Osteocyte (in vitro differentiated cells): ENCODE measurements at regions not wholly inside any gene's neighbourhood (a gene's known extent, or its start where the extent isn't known, plus 50 kb on each side); places are given as distances from the start of the nearest gene placed in this dataset.

Experiments used
- DNase-seq: peaks from one replicate; pipeline ENCODE4 v3.0.0; 2021; ENCODE audit warnings: mixed read lengths; ENCODE audit not compliant: unreplicated experiment; ENCODE audit errors: extremely low spot score
- H3K27ac Mint-ChIP-seq: one replicate; pipeline ENCODE4 v1.8.0; 2021; ENCODE audit warnings: mild to moderate bottlenecking, mixed read lengths; ENCODE audit not compliant: unreplicated experiment
- H3K27me3 Mint-ChIP-seq: one replicate; pipeline ENCODE4 v1.8.0; 2021; ENCODE audit warnings: mixed read lengths; ENCODE audit not compliant: unreplicated experiment
- H3K36me3 Mint-ChIP-seq: one replicate; pipeline ENCODE4 v1.8.0; 2021; ENCODE audit warnings: mixed read lengths; ENCODE audit not compliant: unreplicated experiment
- H3K4me1 Mint-ChIP-seq: one replicate; pipeline ENCODE4 v1.8.0; 2021; ENCODE audit warnings: mixed read lengths; ENCODE audit not compliant: unreplicated experiment
- H3K4me3 Mint-ChIP-seq: one replicate; pipeline ENCODE4 v1.8.0; 2021; ENCODE audit warnings: mild to moderate bottlenecking, moderate library complexity, mixed read lengths; ENCODE audit not compliant: unreplicated experiment
- H3K9me3 Mint-ChIP-seq: one replicate; pipeline ENCODE4 v1.8.0; 2021; ENCODE audit warnings: mixed read lengths; ENCODE audit not compliant: unreplicated experiment
- TF ChIP-seq, protein P1 (sequence below): fragments of 200-600 bp; sonication (generic); IDR thresholded peaks from 2 replicates; pipeline ENCODE4 v1.5.0; 2021; ENCODE audit warnings: antibody characterized with exemption, mild to moderate bottlenecking, moderate library complexity

DNA sequence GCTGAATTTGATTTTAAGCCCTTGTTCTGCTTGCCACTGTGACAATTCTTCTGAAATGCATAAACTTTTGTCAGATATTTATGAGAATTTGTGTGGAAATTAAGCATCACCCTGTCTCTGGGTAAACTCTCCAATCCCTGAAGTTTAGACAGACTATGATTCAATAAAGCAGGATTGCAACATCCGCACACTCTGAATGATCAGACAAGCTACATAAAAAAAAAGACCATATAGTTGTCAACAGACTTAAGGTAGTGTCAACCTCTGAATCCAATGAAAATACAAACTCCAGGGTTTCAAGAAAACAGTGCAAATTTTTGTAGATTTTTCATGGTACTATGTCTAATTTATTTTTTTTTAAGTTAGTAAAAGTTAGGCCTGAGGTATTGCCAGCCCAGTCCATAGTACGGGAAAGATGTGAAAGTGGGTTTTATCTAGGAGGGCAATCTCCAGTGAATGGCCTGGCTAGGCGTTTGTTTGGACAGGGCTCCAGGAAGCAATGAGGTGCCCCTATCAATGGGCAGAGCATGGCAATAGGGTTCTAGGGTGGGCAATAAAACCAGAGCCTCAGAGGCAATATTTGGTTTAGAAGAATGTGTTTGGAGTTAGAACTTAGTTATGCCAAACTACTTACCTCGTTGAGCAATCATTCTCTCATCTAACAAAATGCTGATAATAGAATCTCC is 762.6 kb upstream of the SEMA6A start:
- H3K27ac Mint-ChIP-seq: no peak overlapping the region
- DNase-seq: no peak
- H3K27me3 Mint-ChIP-seq: no peaks in the 10 kb centered on the region
- no peaks in the 10 kb centered on the region for H3K9me3 Mint-ChIP-seq
- TF ChIP-seq, protein P1, sequence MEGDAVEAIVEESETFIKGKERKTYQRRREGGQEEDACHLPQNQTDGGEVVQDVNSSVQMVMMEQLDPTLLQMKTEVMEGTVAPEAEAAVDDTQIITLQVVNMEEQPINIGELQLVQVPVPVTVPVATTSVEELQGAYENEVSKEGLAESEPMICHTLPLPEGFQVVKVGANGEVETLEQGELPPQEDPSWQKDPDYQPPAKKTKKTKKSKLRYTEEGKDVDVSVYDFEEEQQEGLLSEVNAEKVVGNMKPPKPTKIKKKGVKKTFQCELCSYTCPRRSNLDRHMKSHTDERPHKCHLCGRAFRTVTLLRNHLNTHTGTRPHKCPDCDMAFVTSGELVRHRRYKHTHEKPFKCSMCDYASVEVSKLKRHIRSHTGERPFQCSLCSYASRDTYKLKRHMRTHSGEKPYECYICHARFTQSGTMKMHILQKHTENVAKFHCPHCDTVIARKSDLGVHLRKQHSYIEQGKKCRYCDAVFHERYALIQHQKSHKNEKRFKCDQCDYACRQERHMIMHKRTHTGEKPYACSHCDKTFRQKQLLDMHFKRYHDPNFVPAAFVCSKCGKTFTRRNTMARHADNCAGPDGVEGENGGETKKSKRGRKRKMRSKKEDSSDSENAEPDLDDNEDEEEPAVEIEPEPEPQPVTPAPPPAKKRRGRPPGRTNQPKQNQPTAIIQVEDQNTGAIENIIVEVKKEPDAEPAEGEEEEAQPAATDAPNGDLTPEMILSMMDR: no peak
- no peaks in the 10 kb centered on the region for H3K36me3 Mint-ChIP-seq
- H3K4me3 Mint-ChIP-seq: no peak overlapping the region
- H3K4me1 Mint-ChIP-seq: no peaks in the 10 kb centered on the region

DNA sequence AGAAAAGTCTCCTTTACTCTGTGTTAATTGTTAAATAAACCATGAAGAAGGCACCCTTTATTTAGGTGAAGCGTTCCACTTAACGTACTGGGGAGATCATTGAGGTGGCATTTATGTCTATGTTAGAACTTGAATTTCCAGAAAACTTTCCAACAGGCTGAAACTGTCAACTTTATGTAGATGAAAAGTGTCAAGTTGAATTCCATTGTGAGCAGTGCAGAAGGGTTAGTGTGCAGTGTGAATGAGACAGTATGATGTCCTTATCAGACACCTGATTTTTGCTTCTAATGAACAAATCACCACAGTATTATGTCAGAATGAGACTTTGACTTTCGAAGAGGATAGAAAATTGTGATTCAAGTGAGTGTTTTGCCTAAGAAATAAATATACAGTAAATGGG is 761.6 kb upstream of the SEMA6A start:
- TF ChIP-seq, protein P1: no peak
- Mint-ChIP-seq H3K4me3 (no peak overlapping the region), H3K27ac (no peak overlapping the region), H3K4me1 (no peaks in the 10 kb centered on the region), H3K36me3 (no peaks in the 10 kb centered on the region), H3K27me3 (no peaks in the 10 kb centered on the region), H3K9me3 (no peaks in the 10 kb centered on the region)
- DNase-seq: no peak

DNA sequence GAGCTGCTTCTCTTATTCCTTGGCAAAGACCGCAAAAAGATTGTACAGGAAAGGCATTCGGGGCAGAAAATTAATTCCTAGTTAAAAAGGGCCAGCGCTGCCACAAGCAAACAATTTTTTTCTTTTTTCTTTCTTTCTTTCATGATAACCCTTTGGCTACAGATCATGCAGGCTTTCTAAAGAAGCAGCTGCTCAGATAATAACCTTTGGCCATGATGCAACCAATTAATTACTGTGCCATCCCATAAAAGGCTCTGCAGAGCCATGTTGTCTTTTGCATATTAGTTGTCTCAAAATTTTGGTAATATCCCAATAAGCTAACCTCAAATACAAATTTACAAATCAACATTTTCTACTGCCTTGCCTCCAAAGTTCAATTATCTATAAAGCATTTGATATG is 758.4 kb upstream of the SEMA6A start:
- DNase-seq: no peak
- TF ChIP-seq, protein P1: no peak
- H3K4me1 Mint-ChIP-seq: no peaks in the 10 kb centered on the region
- H3K36me3 Mint-ChIP-seq: no peaks in the 10 kb centered on the region
- no peaks in the 10 kb centered on the region for H3K27me3 Mint-ChIP-seq
- H3K9me3 Mint-ChIP-seq: no peaks in the 10 kb centered on the region
- no peak overlapping the region for H3K27ac Mint-ChIP-seq
- no peak overlapping the region for H3K4me3 Mint-ChIP-seq

DNA sequence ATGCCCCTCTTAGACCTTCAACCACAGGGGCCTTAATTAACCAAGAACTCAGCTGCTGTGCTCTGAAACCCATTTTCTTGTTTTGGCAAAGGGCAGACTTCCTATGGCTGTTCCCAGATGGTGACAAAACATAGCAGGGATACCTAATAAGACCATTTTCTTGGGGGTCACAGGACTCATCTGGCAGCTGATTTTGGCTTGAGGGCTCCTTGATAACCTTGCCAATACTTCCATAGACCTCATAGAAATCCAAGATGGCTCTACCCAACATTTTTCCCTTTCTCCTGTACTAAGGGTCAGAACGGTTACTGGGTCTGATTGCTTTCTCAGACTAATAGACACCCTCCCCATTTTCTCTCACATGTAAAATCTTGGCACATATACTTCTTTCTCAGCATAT is 757.7 kb upstream of the SEMA6A start:
- Mint-ChIP-seq H3K36me3 (no peaks in the 10 kb centered on the region), H3K4me1 (no peaks in the 10 kb centered on the region), H3K27me3 (no peaks in the 10 kb centered on the region), H3K27ac (no peak overlapping the region), H3K9me3 (no peaks in the 10 kb centered on the region), H3K4me3 (no peak overlapping the region)
- DNase-seq: no peak
- TF ChIP-seq, protein P1: no peak

DNA sequence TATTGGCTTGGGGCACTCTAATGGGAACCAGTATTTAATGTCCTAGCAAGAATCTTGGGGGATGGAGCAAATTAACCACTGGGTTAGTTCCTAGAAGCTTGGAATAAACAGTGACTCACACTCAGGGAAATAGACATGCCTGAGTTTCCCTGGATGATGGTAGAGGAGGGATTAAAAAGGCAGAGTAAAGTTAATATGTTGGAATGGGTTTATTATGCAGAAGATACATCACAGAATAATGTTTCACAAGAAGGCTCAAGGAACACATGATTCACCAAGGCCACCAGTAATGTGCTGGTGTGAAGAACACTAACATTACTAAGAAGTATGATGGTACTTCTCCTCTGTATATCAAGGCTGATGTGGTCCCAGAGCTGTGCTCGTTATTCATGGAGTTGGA is 752.9 kb upstream of the SEMA6A start:
- TF ChIP-seq, protein P1: no peak
- Mint-ChIP-seq H3K4me3 (no peak overlapping the region), H3K27ac (no peak overlapping the region), H3K4me1 (no peaks in the 10 kb centered on the region), H3K9me3 (peaks cover 14% of the 10 kb centered on the region), H3K27me3 (no peaks in the 10 kb centered on the region), H3K36me3 (no peaks in the 10 kb centered on the region)
- DNase-seq: no peak
